GM18517 (cell line): ENCODE measurements at regions not wholly inside any gene's neighbourhood (a gene's known extent, or its start where the extent isn't known, plus 50 kb on each side); places are given as distances from the start of the nearest gene placed in this dataset.
"Not testable (repeated sequence)": the region's sequence is repeated elsewhere in the genome, so short reads cannot be mapped to it uniquely, and the experiment has no call there.

Source experiments
- ATAC-seq: cut with Tn5 transposase; IDR thresholded peaks from one replicate; pipeline ENCODE4 v1.9.1; 2021; ENCODE audit warnings: mild to moderate bottlenecking, moderate library complexity; ENCODE audit not compliant: unreplicated experiment

GRCh38 chr11:87885084-87885483 is 290.2 kb downstream of the RAB38 start:
- not testable (repeated sequence) for ATAC-seq

GRCh38 chr11:87879118-87879517 is 296.1 kb downstream of the RAB38 start:
- ATAC-seq: no peak

- ATAC-seq: no peak
Measured at GRCh38 chr11:87878373-87878825, 296.8 kb downstream of the RAB38 start.

- ATAC-seq: no peak
Measured at GRCh38 chr11:87871056-87871455, 304.2 kb downstream of the RAB38 start.

- ATAC-seq: no peak
Measured at GRCh38 chr11:87870086-87870485, 305.2 kb downstream of the RAB38 start.

GRCh38 chr11:87866951-87867350 is 308.3 kb downstream of the RAB38 start:
- no peak for ATAC-seq

GRCh38 chr11:87861030-87861429 is 314.2 kb downstream of the RAB38 start:
- ATAC-seq: no peak

- no peak for ATAC-seq
Measured at GRCh38 chr11:87859636-87860035, 315.6 kb downstream of the RAB38 start.

GRCh38 chr11:87851827-87852226 is 323.4 kb downstream of the RAB38 start:
- ATAC-seq: no peak

- no peak for ATAC-seq
Measured at GRCh38 chr11:87851234-87851633, 324.0 kb downstream of the RAB38 start.

GRCh38 chr11:87849216-87849615 is 326.0 kb downstream of the RAB38 start:
- ATAC-seq: no peak

- no peak for ATAC-seq
Measured at GRCh38 chr11:87840786-87841185, 334.5 kb downstream of the RAB38 start.

GRCh38 chr11:87832211-87832610 is 343.0 kb downstream of the RAB38 start:
- ATAC-seq: no peak

- ATAC-seq: no peak
Measured at GRCh38 chr11:87820011-87820410, 355.2 kb downstream of the RAB38 start.

- ATAC-seq: no peak
Measured at GRCh38 chr11:87819151-87819550, 356.1 kb downstream of the RAB38 start.

- ATAC-seq: no peak
Measured at GRCh38 chr11:87812571-87813365, 362.5 kb downstream of the RAB38 start.

GRCh38 chr11:87810486-87810885 is 364.8 kb downstream of the RAB38 start:
- ATAC-seq: no peak

- ATAC-seq: no peak
Measured at GRCh38 chr11:87809256-87809655, 366.0 kb downstream of the RAB38 start.

- ATAC-seq: no peak
Measured at GRCh38 chr11:87804176-87804575, 371.1 kb downstream of the RAB38 start.

- ATAC-seq: no peak
Measured at GRCh38 chr11:87803748-87804147, 371.5 kb downstream of the RAB38 start.

GRCh38 chr11:87784862-87785261 is 390.4 kb downstream of the RAB38 start:
- not testable (repeated sequence) for ATAC-seq

- ATAC-seq: no peak
Measured at GRCh38 chr11:87780068-87780413, 395.2 kb downstream of the RAB38 start.
